Hepatocyte (in vitro differentiated cells): ENCODE measurements at regions not wholly inside any gene's neighbourhood (a gene's known extent, or its start where the extent isn't known, plus 50 kb on each side); places are given as distances from the start of the nearest gene placed in this dataset.

Experiments used
- EZH2 ChIP-seq: fragments of 200-600 bp; sonication (generic); IDR thresholded peaks from 2 replicates; pipeline ENCODE4 v1.6.1; 2016; ENCODE audit warnings: antibody characterized with exemption, mild to moderate bottlenecking, borderline replicate concordance
- EZH2phosphoT487 ChIP-seq: fragments of 200-600 bp; sonication (generic); IDR thresholded peaks from one replicate; pipeline ENCODE4 v1.6.1; 2018; ENCODE audit warnings: antibody characterized with exemption, mild to moderate bottlenecking, low read depth, moderate library complexity; ENCODE audit not compliant: unreplicated experiment, severe bottlenecking
- TF ChIP-seq, protein P1 (sequence below): fragments of 200-600 bp; sonication (generic); IDR thresholded peaks from 2 replicates; pipeline ENCODE4 v1.5.1; 2016; ENCODE audit warnings: antibody characterized with exemption, mild to moderate bottlenecking; ENCODE audit not compliant: poor library complexity

DNA sequence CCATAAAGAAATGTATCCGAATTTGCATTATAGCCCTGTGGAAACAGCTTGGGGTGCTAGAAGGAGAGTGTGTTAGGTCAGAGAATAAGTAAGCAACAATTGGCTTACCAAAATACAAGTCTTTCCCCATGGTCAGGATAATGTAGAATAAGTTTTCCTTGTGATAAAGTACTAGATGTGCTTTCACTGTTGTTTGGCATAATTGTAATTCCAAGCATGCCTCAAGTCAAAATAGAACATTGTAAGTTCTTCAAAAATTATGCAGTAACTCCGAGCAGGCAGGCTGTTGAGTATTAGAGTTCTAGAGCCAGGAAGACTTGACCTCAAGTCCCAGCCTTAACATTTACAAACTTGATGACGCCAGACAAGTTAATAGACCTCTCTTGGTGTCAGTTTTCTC is 242.0 kb downstream of the TUSC7 start:
- TF ChIP-seq, protein P1, sequence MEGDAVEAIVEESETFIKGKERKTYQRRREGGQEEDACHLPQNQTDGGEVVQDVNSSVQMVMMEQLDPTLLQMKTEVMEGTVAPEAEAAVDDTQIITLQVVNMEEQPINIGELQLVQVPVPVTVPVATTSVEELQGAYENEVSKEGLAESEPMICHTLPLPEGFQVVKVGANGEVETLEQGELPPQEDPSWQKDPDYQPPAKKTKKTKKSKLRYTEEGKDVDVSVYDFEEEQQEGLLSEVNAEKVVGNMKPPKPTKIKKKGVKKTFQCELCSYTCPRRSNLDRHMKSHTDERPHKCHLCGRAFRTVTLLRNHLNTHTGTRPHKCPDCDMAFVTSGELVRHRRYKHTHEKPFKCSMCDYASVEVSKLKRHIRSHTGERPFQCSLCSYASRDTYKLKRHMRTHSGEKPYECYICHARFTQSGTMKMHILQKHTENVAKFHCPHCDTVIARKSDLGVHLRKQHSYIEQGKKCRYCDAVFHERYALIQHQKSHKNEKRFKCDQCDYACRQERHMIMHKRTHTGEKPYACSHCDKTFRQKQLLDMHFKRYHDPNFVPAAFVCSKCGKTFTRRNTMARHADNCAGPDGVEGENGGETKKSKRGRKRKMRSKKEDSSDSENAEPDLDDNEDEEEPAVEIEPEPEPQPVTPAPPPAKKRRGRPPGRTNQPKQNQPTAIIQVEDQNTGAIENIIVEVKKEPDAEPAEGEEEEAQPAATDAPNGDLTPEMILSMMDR = no peak
- TF ChIP-seq EZH2 (no peak), EZH2phosphoT487 (no peak)
